Nephron progenitor cell (in vitro differentiated cells): ENCODE measurements at regions not wholly inside any gene's neighbourhood (a gene's known extent, or its start where the extent isn't known, plus 50 kb on each side); places are given as distances from the start of the nearest gene placed in this dataset.

Experiments
- DNase-seq: peaks from one replicate; pipeline ENCODE4 v3.0.0; 2021
- H3K27ac Mint-ChIP-seq: 2 replicates; pipeline ENCODE4 v1.8.0; 2021; ENCODE audit warnings: mild to moderate bottlenecking, moderate library complexity, mixed read lengths
- H3K27me3 Mint-ChIP-seq: 2 replicates; pipeline ENCODE4 v1.8.0; 2021; ENCODE audit warnings: mild to moderate bottlenecking, low read depth, mixed read lengths; ENCODE audit not compliant: poor library complexity
- H3K36me3 Mint-ChIP-seq: 2 replicates; pipeline ENCODE4 v1.8.0; 2021; ENCODE audit warnings: low read depth, mixed read lengths
- H3K4me1 Mint-ChIP-seq: 2 replicates; pipeline ENCODE4 v1.8.0; 2021; ENCODE audit warnings: mixed read lengths
- H3K4me3 Mint-ChIP-seq: 2 replicates; pipeline ENCODE4 v1.8.0; 2021; ENCODE audit warnings: mild to moderate bottlenecking, moderate library complexity, mixed read lengths
- H3K9me3 Mint-ChIP-seq: 2 replicates; pipeline ENCODE4 v1.8.0; 2021; ENCODE audit warnings: mild to moderate bottlenecking, moderate library complexity, mixed read lengths
- TF ChIP-seq, protein P1 (sequence below): fragments of 200-600 bp; sonication (generic); IDR thresholded peaks from 2 replicates; pipeline ENCODE4 v1.5.0; 2021; ENCODE audit warnings: antibody characterized with exemption

DNA sequence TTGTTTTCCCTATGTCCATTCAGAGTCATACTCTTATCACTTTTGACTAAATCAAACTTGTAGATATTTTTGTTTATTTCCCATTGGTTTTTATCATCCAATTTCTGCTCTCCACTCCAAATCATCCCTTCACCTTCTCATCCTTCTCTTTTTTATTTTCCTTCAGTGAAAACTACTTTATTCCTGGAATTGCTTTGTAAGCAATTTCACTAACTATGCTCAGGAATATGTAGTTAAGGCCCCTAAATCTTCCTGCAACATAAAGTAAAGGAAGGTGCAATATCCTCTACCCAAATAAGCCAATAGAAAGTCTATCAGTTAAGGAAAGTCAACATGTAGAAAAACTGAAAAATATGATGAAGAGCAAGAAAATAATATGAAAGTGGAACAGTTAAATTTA, 308.4 kb downstream of the SEC23A start:
- Mint-ChIP-seq H3K27ac (no peak overlapping the region), H3K36me3 (no peaks in the 10 kb centered on the region), H3K4me1 (no peaks in the 10 kb centered on the region), H3K27me3 (no peaks in the 10 kb centered on the region), H3K4me3 (no peak overlapping the region), H3K9me3 (no peaks in the 10 kb centered on the region)
- TF ChIP-seq, protein P1, sequence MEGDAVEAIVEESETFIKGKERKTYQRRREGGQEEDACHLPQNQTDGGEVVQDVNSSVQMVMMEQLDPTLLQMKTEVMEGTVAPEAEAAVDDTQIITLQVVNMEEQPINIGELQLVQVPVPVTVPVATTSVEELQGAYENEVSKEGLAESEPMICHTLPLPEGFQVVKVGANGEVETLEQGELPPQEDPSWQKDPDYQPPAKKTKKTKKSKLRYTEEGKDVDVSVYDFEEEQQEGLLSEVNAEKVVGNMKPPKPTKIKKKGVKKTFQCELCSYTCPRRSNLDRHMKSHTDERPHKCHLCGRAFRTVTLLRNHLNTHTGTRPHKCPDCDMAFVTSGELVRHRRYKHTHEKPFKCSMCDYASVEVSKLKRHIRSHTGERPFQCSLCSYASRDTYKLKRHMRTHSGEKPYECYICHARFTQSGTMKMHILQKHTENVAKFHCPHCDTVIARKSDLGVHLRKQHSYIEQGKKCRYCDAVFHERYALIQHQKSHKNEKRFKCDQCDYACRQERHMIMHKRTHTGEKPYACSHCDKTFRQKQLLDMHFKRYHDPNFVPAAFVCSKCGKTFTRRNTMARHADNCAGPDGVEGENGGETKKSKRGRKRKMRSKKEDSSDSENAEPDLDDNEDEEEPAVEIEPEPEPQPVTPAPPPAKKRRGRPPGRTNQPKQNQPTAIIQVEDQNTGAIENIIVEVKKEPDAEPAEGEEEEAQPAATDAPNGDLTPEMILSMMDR = no peak
- DNase-seq = no peak

DNA sequence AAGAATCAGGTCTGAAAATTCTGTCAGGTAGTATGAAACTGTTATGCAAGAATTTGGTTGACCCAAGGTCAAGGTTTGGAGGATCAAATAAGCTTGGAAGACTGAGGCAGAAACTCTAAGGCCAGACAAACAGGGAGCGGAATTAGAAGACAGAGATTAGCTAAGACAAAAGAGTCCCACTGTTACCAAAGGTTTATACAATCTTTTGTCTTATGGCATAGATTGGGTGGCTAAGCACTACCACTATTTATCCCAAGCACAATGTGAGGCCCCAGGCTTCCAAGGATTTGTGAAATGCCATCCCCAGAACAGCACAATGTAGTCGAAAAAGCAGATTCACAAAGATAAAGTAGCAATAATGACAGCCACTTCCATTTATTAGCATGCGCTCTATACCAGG, 311.2 kb downstream of the SEC23A start:
- TF ChIP-seq, protein P1 = no peak
- no peak for DNase-seq
- no peaks in the 10 kb centered on the region for H3K36me3 Mint-ChIP-seq
- no peak overlapping the region for H3K4me3 Mint-ChIP-seq
- H3K9me3 Mint-ChIP-seq = no peaks in the 10 kb centered on the region
- no peaks in the 10 kb centered on the region for H3K27me3 Mint-ChIP-seq
- no peaks in the 10 kb centered on the region for H3K4me1 Mint-ChIP-seq
- no peak overlapping the region for H3K27ac Mint-ChIP-seq

DNA sequence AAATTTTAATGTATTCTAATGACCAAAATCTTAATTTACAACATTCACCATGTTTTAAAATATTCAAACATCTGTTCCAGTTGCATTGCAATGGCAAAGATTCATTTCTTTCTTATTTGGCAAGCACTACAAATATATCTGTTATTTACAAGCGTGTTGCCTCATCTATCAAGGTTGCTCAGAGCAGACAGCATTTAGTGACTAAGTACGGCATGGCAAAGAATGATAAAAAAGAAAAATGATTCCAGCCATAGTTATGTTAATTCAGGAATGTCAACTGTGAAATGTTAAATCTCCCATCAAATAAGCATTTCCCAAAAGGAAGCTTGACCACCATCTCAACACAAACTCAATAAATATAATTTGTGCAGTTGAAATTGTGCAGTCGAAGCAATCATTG, 312.1 kb downstream of the SEC23A start:
- H3K36me3 Mint-ChIP-seq = no peaks in the 10 kb centered on the region
- H3K27ac Mint-ChIP-seq = no peak overlapping the region
- no peaks in the 10 kb centered on the region for H3K9me3 Mint-ChIP-seq
- no peaks in the 10 kb centered on the region for H3K27me3 Mint-ChIP-seq
- no peaks in the 10 kb centered on the region for H3K4me1 Mint-ChIP-seq
- TF ChIP-seq, protein P1 = no peak
- H3K4me3 Mint-ChIP-seq = no peak overlapping the region
- DNase-seq = no peak

DNA sequence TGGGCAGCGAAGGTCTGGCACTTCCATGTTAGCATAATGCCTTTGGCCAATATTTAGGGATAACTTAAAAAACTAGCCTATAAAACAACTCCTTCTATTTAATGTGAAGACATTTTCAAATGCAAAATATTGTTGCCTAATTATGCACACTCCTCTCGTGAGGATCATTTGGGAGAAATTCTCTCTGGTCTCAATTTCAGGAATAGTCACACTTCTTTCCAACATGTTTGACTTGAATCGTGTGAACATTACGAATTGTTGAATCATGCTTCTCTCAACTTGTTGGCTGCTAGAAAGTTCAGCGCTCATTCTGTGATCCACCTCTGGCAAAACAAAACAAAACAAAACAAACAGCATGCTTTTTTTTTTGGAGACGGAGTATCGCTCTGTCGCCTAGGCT, 313.2 kb downstream of the SEC23A start:
- Mint-ChIP-seq H3K4me3 (no peak overlapping the region), H3K27ac (no peak overlapping the region), H3K27me3 (no peaks in the 10 kb centered on the region), H3K9me3 (no peaks in the 10 kb centered on the region), H3K36me3 (no peaks in the 10 kb centered on the region), H3K4me1 (no peaks in the 10 kb centered on the region)
- DNase-seq = no peak
- TF ChIP-seq, protein P1 = no peak

DNA sequence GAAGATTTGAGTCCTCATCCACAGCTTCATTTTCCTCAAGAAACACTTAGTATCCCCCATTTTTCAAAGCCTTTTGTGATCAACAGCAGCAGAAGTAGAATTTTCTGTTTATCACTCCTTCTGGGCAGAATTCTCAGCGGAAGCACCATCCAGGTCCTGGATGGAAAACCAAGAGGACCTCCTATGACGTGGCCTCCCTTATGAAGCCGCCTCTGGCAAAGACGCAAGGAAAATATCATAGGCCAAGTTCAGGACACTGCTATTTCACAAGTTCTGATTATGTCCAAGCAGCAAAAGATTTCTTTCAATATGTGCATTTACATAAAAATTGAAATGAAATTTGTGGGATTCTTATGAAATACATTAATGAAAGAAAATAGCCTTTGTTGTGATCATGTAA, 315.0 kb downstream of the SEC23A start:
- H3K4me1 Mint-ChIP-seq = no peaks in the 10 kb centered on the region
- H3K36me3 Mint-ChIP-seq = no peaks in the 10 kb centered on the region
- no peaks in the 10 kb centered on the region for H3K9me3 Mint-ChIP-seq
- no peaks in the 10 kb centered on the region for H3K27me3 Mint-ChIP-seq
- H3K27ac Mint-ChIP-seq = no peak overlapping the region
- no peak overlapping the region for H3K4me3 Mint-ChIP-seq
- DNase-seq = no peak
- TF ChIP-seq, protein P1 = no peak

DNA sequence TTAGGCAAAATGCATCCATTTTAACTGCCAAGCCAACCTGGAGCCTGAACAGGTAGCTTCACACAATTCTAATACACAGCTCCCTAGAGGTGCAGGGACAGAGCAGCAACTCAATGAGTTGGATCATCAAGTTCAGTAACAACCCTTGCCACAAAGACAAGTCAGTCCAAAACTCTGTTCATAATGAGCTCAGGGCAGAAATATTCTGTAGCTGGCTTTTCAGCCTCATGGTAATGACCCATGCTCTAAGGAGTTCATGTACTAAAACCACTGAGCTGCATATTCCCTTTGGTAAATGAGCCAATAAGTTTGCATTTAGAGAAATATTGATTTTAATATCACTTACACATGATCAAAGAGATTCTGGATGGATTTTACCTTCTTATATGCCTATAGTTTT, 316.1 kb downstream of the SEC23A start:
- H3K27ac Mint-ChIP-seq = no peak overlapping the region

More for the DNA sequence above, 316.1 kb downstream of the SEC23A start:
- DNase-seq = no peak
- Mint-ChIP-seq H3K4me3 (no peak overlapping the region), H3K36me3 (no peaks in the 10 kb centered on the region), H3K9me3 (no peaks in the 10 kb centered on the region), H3K4me1 (no peaks in the 10 kb centered on the region), H3K27me3 (no peaks in the 10 kb centered on the region)
- TF ChIP-seq, protein P1 = no peak
